ENCODE measurements at regions not wholly inside any gene's neighbourhood (a gene's known extent, or its start where the extent isn't known, plus 50 kb on each side); places are given as distances from the start of the nearest gene placed in this dataset.
"Not testable (repeated sequence)": the region's sequence is repeated elsewhere in the genome, so short reads cannot be mapped to it uniquely, and the experiment has no call there.

DNA sequence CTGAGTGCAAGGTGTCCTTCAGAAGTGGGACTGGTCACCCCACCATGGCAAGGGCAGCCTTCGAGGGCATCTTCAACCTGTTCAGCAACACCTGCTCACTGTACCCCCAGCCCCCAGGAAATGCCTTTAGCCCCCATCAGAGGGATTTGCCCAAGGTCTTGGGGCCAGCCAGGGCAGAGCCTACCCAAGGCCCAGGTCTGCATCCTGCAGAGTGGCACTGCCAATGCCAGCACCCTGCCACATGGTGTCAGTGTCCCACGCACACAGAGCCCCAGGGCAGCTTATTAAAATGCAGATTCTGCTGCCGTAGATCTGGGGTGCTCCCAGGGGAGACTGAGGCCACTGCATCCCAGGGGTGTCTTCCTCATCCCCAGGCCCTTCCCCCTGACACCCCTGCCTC, 106.2 kb upstream of the KCTD7 start:
- Histone ChIP-seq H3K4me1 (ENCODE audit: control insufficient read depth in 2 of 3, insufficient read depth in 2 of 3, low read depth in 1 of 3, low read length in 3 of 3) (no peaks in the 10 kb centered on the region), H3K9ac (ENCODE audit: low read length in 3 of 3) (no peak overlapping the region), H3K36me3 (ENCODE audit: control insufficient read depth in 2 of 3, insufficient read depth in 3 of 3, low read length in 3 of 3) (no peaks in the 10 kb centered on the region), H3K27me3 (ENCODE audit: control insufficient read depth, insufficient read depth, low read length) (no peaks in the 10 kb centered on the region), H3K4me3 (ENCODE audit: low read length in 3 of 3) (no peak overlapping the region), H3K9me3 (ENCODE audit: control insufficient read depth in 2 of 3, insufficient read depth in 1 of 3, low read length in 3 of 3) (no peaks in the 10 kb centered on the region), H3K27ac (ENCODE audit: low read depth in 2 of 2, low read length in 2 of 2) (no peak overlapping the region)
- intact Hi-C loops (cut with DNase I), result no loop called here
- peak; percentile 13 for TF ChIP-seq CTCF (IDR thresholded peaks at IDR 0.05; ENCODE audit: borderline replicate concordance, extremely low read depth, insufficient read depth)
- DNase-seq (no peak), FAIRE-seq (no peak)

- FAIRE-seq (no peak), DNase-seq (no peak)
- intact Hi-C loops (cut with DNase I), result no loop called here
- Histone ChIP-seq H3K27ac (ENCODE audit: low read depth in 2 of 2, low read length in 2 of 2) (no peak overlapping the region), H3K4me3 (ENCODE audit: low read length in 3 of 3) (no peak overlapping the region), H3K4me1 (ENCODE audit: control insufficient read depth in 2 of 3, insufficient read depth in 2 of 3, low read depth in 1 of 3, low read length in 3 of 3) (no peaks in the 10 kb centered on the region), H3K36me3 (ENCODE audit: control insufficient read depth in 2 of 3, insufficient read depth in 3 of 3, low read length in 3 of 3) (no peaks in the 10 kb centered on the region), H3K27me3 (ENCODE audit: control insufficient read depth, insufficient read depth, low read length) (no peaks in the 10 kb centered on the region), H3K9ac (ENCODE audit: low read length in 3 of 3) (no peak overlapping the region), H3K9me3 (ENCODE audit: control insufficient read depth in 2 of 3, insufficient read depth in 1 of 3, low read length in 3 of 3) (no peaks in the 10 kb centered on the region)
- TF ChIP-seq CTCF (IDR thresholded peaks at IDR 0.05; ENCODE audit: borderline replicate concordance, extremely low read depth, insufficient read depth), result no peak
Observed at GRCh38 chr7:66523409-66523808, 105.3 kb upstream of the KCTD7 start.

DNA sequence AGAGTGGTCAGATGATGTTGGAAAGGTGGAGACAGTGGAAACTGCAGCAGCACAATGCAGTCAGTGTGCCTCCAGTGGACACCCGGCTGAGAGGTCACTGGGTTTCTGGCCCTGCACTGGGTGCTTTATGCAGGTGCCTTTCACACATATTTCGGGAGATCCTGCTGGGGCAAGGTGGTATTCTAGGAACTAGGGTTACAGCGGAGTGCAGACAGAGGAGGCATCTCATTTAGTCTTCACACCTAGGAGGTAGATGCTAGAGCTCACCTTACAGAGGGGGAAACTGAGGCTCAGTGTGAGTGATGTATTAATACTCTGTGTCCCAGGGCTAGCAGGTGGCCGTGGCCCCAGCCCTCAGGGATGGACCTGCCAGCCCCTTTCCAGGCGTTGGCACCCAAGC, 103.9 kb upstream of the KCTD7 start:
- H3K9me3 ChIP-seq (ENCODE audit: control insufficient read depth in 2 of 3, insufficient read depth in 1 of 3, low read length in 3 of 3), result no peaks in the 10 kb centered on the region
- H3K36me3 ChIP-seq (ENCODE audit: control insufficient read depth in 2 of 3, insufficient read depth in 3 of 3, low read length in 3 of 3), result no peaks in the 10 kb centered on the region
- no peak overlapping the region for H3K4me3 ChIP-seq (ENCODE audit: low read length in 3 of 3)
- FAIRE-seq (no peak), DNase-seq (no peak)
- no peak overlapping the region for H3K9ac ChIP-seq (ENCODE audit: low read length in 3 of 3)
- H3K4me1 ChIP-seq (ENCODE audit: control insufficient read depth in 2 of 3, insufficient read depth in 2 of 3, low read depth in 1 of 3, low read length in 3 of 3), result no peaks in the 10 kb centered on the region
- H3K27ac ChIP-seq (ENCODE audit: low read depth in 2 of 2, low read length in 2 of 2), result no peak overlapping the region
- H3K27me3 ChIP-seq (ENCODE audit: control insufficient read depth, insufficient read depth, low read length), result no peaks in the 10 kb centered on the region
- intact Hi-C loops (cut with DNase I), result no loop called here
- no peak for TF ChIP-seq CTCF (IDR thresholded peaks at IDR 0.05; ENCODE audit: borderline replicate concordance, extremely low read depth, insufficient read depth)

GRCh38 chr7:66526782-66527181, 101.9 kb upstream of the KCTD7 start:
- H3K9me3 ChIP-seq (ENCODE audit: control insufficient read depth in 2 of 3, insufficient read depth in 1 of 3, low read length in 3 of 3); H3K4me1 ChIP-seq (ENCODE audit: control insufficient read depth in 2 of 3, insufficient read depth in 2 of 3, low read depth in 1 of 3, low read length in 3 of 3); H3K4me3 ChIP-seq (ENCODE audit: low read length in 3 of 3); DNase-seq; intact Hi-C loops (cut with DNase I); H3K27me3 ChIP-seq (ENCODE audit: control insufficient read depth, insufficient read depth, low read length); H3K27ac ChIP-seq (ENCODE audit: low read depth in 2 of 2, low read length in 2 of 2); H3K9ac ChIP-seq (ENCODE audit: low read length in 3 of 3); FAIRE-seq; H3K36me3 ChIP-seq (ENCODE audit: control insufficient read depth in 2 of 3, insufficient read depth in 3 of 3, low read length in 3 of 3): not testable (repeated sequence)

All from kidney (tissue), 13 donors.